HUES6 (cell line): ENCODE measurements at regions not wholly inside any gene's neighbourhood (a gene's known extent, or its start where the extent isn't known, plus 50 kb on each side); places are given as distances from the start of the nearest gene placed in this dataset.

Experiments used
- H3K27ac ChIP-seq: 2 replicates; pipeline ENCODE4 v1.7.0; 2013; ENCODE audit warnings: low read depth, mild to moderate bottlenecking, low read length, inconsistent platforms
- H3K27me3 ChIP-seq: 2 replicates; pipeline ENCODE4 v1.6.1; 2013; ENCODE audit warnings: low read length; ENCODE audit not compliant: control insufficient read depth, insufficient read depth
- H3K36me3 ChIP-seq: 2 replicates; pipeline ENCODE4 v1.6.1; 2013; ENCODE audit warnings: low read length; ENCODE audit not compliant: control insufficient read depth, insufficient read depth
- H3K4me1 ChIP-seq: 2 replicates; pipeline ENCODE4 v1.6.1; 2013; ENCODE audit warnings: low read length; ENCODE audit not compliant: control insufficient read depth, insufficient read depth
- H3K4me3 ChIP-seq: 2 replicates; pipeline ENCODE4 v1.5.1; 2013; ENCODE audit warnings: low read depth, low read length
- H3K9ac ChIP-seq: one replicate; pipeline ENCODE4 v1.6.1; 2013; ENCODE audit warnings: mild to moderate bottlenecking, low read length
- H3K9me3 ChIP-seq: 2 replicates; pipeline ENCODE4 v1.6.1; 2013; ENCODE audit warnings: low read depth, low read length; ENCODE audit not compliant: control insufficient read depth, insufficient read depth

GRCh38 chr2:200137271-200137670 lies 169.2 kb upstream of the SPATS2L start:
- Histone ChIP-seq H3K4me1 (peaks cover 19% of the 10 kb centered on the region), H3K27ac (no peak overlapping the region), H3K4me3 (no peak overlapping the region), H3K27me3 (no peaks in the 10 kb centered on the region), H3K36me3 (no peaks in the 10 kb centered on the region), H3K9me3 (peaks cover 16% of the 10 kb centered on the region), H3K9ac (no peak overlapping the region)

- peaks cover 19% of the 10 kb centered on the region for H3K4me1 ChIP-seq
- peaks cover 18% of the 10 kb centered on the region for H3K9me3 ChIP-seq
- no peak overlapping the region for H3K4me3 ChIP-seq
- no peaks in the 10 kb centered on the region for H3K36me3 ChIP-seq
- H3K27ac ChIP-seq, result no peak overlapping the region
- no peaks in the 10 kb centered on the region for H3K27me3 ChIP-seq
- H3K9ac ChIP-seq, result no peak overlapping the region
Observed at GRCh38 chr2:200137691-200138090, 168.8 kb upstream of the SPATS2L start.

- H3K9ac ChIP-seq, result no peak overlapping the region
- H3K4me3 ChIP-seq, result no peak overlapping the region
- peaks cover 25% of the 10 kb centered on the region for H3K9me3 ChIP-seq
- peaks cover 19% of the 10 kb centered on the region for H3K4me1 ChIP-seq
- H3K27me3 ChIP-seq, result no peaks in the 10 kb centered on the region
- no peaks in the 10 kb centered on the region for H3K36me3 ChIP-seq
- no peak overlapping the region for H3K27ac ChIP-seq
Observed at GRCh38 chr2:200138391-200139124, 167.9 kb upstream of the SPATS2L start.

GRCh38 chr2:200144571-200144970 lies 161.9 kb upstream of the SPATS2L start:
- H3K9me3 ChIP-seq, result peaks cover 36% of the 10 kb centered on the region

GRCh38 chr2:200146501-200146900 lies 160.0 kb upstream of the SPATS2L start:
- no peak overlapping the region for H3K9ac ChIP-seq
- no peaks in the 10 kb centered on the region; the same call in 1 of the 2 replicates for H3K36me3 ChIP-seq
- peaks cover 51% of the 10 kb centered on the region for H3K9me3 ChIP-seq
- no peak overlapping the region for H3K4me3 ChIP-seq
- H3K27me3 ChIP-seq, result no peaks in the 10 kb centered on the region
- no peaks in the 10 kb centered on the region for H3K4me1 ChIP-seq
- H3K27ac ChIP-seq, result no peak overlapping the region

More at GRCh38 chr2:200144571-200144970, 161.9 kb upstream of the SPATS2L start:
- Histone ChIP-seq H3K27me3 (no peaks in the 10 kb centered on the region), H3K36me3 (no peaks in the 10 kb centered on the region; the same call in 1 of the 2 replicates), H3K27ac (no peak overlapping the region), H3K4me3 (no peak overlapping the region), H3K4me1 (no peaks in the 10 kb centered on the region), H3K9ac (no peak overlapping the region)

GRCh38 chr2:200147371-200147770 lies 159.1 kb upstream of the SPATS2L start:
- Histone ChIP-seq H3K27ac (no peak overlapping the region), H3K4me3 (no peak overlapping the region), H3K9ac (no peak overlapping the region), H3K27me3 (no peaks in the 10 kb centered on the region), H3K4me1 (no peaks in the 10 kb centered on the region), H3K9me3 (peaks cover 56% of the 10 kb centered on the region), H3K36me3 (no peaks in the 10 kb centered on the region; the same call in 1 of the 2 replicates)

GRCh38 chr2:200148366-200148765 lies 158.1 kb upstream of the SPATS2L start:
- no peaks in the 10 kb centered on the region for H3K4me1 ChIP-seq
- no peak overlapping the region for H3K27ac ChIP-seq
- no peak overlapping the region for H3K4me3 ChIP-seq
- no peaks in the 10 kb centered on the region; the same call in 1 of the 2 replicates for H3K36me3 ChIP-seq
- no peaks in the 10 kb centered on the region for H3K27me3 ChIP-seq
- peaks cover 60% of the 10 kb centered on the region for H3K9me3 ChIP-seq
- no peak overlapping the region for H3K9ac ChIP-seq

GRCh38 chr2:200150411-200151086 lies 155.9 kb upstream of the SPATS2L start:
- peaks cover 42% of the 10 kb centered on the region for H3K9me3 ChIP-seq
- no peak overlapping the region for H3K9ac ChIP-seq
- no peaks in the 10 kb centered on the region for H3K27me3 ChIP-seq
- no peaks in the 10 kb centered on the region for H3K36me3 ChIP-seq
- no peaks in the 10 kb centered on the region for H3K4me1 ChIP-seq
- H3K27ac ChIP-seq, result no peak overlapping the region
- no peak overlapping the region for H3K4me3 ChIP-seq

GRCh38 chr2:200155652-200156051 lies 150.8 kb upstream of the SPATS2L start:
- H3K27me3 ChIP-seq, result no peaks in the 10 kb centered on the region
- H3K36me3 ChIP-seq, result no peaks in the 10 kb centered on the region
- no peak overlapping the region for H3K27ac ChIP-seq
- no peak overlapping the region for H3K9ac ChIP-seq
- H3K4me1 ChIP-seq, result peaks cover 24% of the 10 kb centered on the region
- H3K9me3 ChIP-seq, result peaks cover 29% of the 10 kb centered on the region
- no peak overlapping the region for H3K4me3 ChIP-seq

GRCh38 chr2:200156166-200156835 lies 150.2 kb upstream of the SPATS2L start:
- H3K9me3 ChIP-seq, result peaks cover 24% of the 10 kb centered on the region
- H3K4me3 ChIP-seq, result no peak overlapping the region
- H3K36me3 ChIP-seq, result no peaks in the 10 kb centered on the region
- no peak overlapping the region for H3K9ac ChIP-seq
- H3K27me3 ChIP-seq, result no peaks in the 10 kb centered on the region
- peaks cover 24% of the 10 kb centered on the region for H3K4me1 ChIP-seq
- H3K27ac ChIP-seq, result no peak overlapping the region
